Suprapubic skin (tissue), 4 donors: ENCODE measurements at regions not wholly inside any gene's neighbourhood (a gene's known extent, or its start where the extent isn't known, plus 50 kb on each side); places are given as distances from the start of the nearest gene placed in this dataset.

Experiments
- DNase-seq, 2 donors: peaks; one replicate each; pipeline ENCODE4 v3.0.0-alpha.2; 2019; ENCODE audit warnings: low spot score in 2 of 2
- H3K27ac ChIP-seq: fragments of 200-600 bp; sonication (generic); one replicate; pipeline ENCODE4 v1.5.1; 2019
- H3K27me3 ChIP-seq: fragments of 200-600 bp; sonication (generic); one replicate; pipeline ENCODE4 v1.5.1; 2019
- H3K36me3 ChIP-seq: fragments of 200-600 bp; sonication (generic); one replicate; pipeline ENCODE4 v1.5.1; 2019
- H3K4me1 ChIP-seq: fragments of 200-600 bp; sonication (generic); one replicate; pipeline ENCODE4 v1.5.1; 2019
- H3K4me3 ChIP-seq: fragments of 200-600 bp; sonication (generic); one replicate; pipeline ENCODE4 v1.5.1; 2019; ENCODE audit warnings: mild to moderate bottlenecking
- H3K9me3 ChIP-seq: fragments of 200-600 bp; sonication (generic); one replicate; pipeline ENCODE4 v1.5.1; 2019
- CTCF ChIP-seq, 2 donors: fragments of 200-600 bp in 1 of 2; fragments of 450-650 bp in 1 of 2; sonication (generic) in 1 of 2; IDR thresholded peaks; one replicate each; pipeline ENCODE4 v1.5.1; 2016 to 2019; ENCODE audit warnings: antibody characterized with exemption in 2 of 2, mild to moderate bottlenecking in 1 of 2, moderate library complexity in 1 of 2
- EP300 ChIP-seq: sonication (generic); formaldehyde crosslinking; IDR thresholded peaks from one replicate; pipeline ENCODE4 v1.6.1; 2017; ENCODE audit warnings: antibody characterized with exemption
- POLR2A ChIP-seq, 2 donors: fragments of 450-650 bp; IDR thresholded peaks; one replicate each; pipeline ENCODE4 v1.6.1; 2017; ENCODE audit warnings: antibody characterized with exemption in 2 of 2, mild to moderate bottlenecking in 2 of 2, moderate library complexity in 2 of 2
- POLR2AphosphoS5 ChIP-seq, 3 donors: sonication (generic); formaldehyde crosslinking; IDR thresholded peaks; one replicate each; pipeline ENCODE4 v1.6.1; 2017; ENCODE audit warnings: antibody characterized with exemption in 3 of 3
- WGBS: methylation state at CpG from one replicate; pipeline ENCODE4 v1.1.5; 2018; 5-methylcytosine and 5-hydroxymethylcytosine counted together

- no peak overlapping the region for H3K27ac ChIP-seq
- H3K9me3 ChIP-seq = no peaks in the 10 kb centered on the region
- 46% methylated on average over 3 of the region's 3 CpGs for WGBS
- H3K36me3 ChIP-seq = no peaks in the 10 kb centered on the region
- no peaks in the 10 kb centered on the region for H3K27me3 ChIP-seq
- no peaks in the 10 kb centered on the region for H3K4me1 ChIP-seq
- DNase-seq = no peak
- H3K4me3 ChIP-seq = no peak overlapping the region
- TF ChIP-seq CTCF (IDR thresholded peaks at IDR 0.05) (no peak), POLR2A (IDR thresholded peaks at IDR 0.05) (no peak), EP300 (no peak), POLR2AphosphoS5 (IDR thresholded peaks at IDR 0.05) (no peak)
Measured at GRCh38 chr12:97267594-97268202, 194.9 kb upstream of the RMST start.

GRCh38 chr12:97272471-97272870 lies 190.1 kb upstream of the RMST start:
- no peak overlapping the region for H3K27ac ChIP-seq
- H3K4me1 ChIP-seq = no peaks in the 10 kb centered on the region
- H3K9me3 ChIP-seq = no peaks in the 10 kb centered on the region
- DNase-seq = no peak
- peaks cover 9% of the 10 kb centered on the region for H3K27me3 ChIP-seq
- no peaks in the 10 kb centered on the region for H3K36me3 ChIP-seq
- TF ChIP-seq POLR2A (IDR thresholded peaks at IDR 0.05) (no peak), CTCF (IDR thresholded peaks at IDR 0.05) (no peak), POLR2AphosphoS5 (IDR thresholded peaks at IDR 0.05) (no peak)
- no peak overlapping the region for H3K4me3 ChIP-seq

- Histone ChIP-seq H3K4me3 (no peak overlapping the region), H3K27me3 (peaks cover 9% of the 10 kb centered on the region), H3K4me1 (no peaks in the 10 kb centered on the region), H3K9me3 (no peaks in the 10 kb centered on the region), H3K36me3 (no peaks in the 10 kb centered on the region), H3K27ac (no peak overlapping the region)
- no peak for TF ChIP-seq EP300
- TF ChIP-seq POLR2AphosphoS5 (IDR thresholded peaks at IDR 0.05) = no peak
- TF ChIP-seq POLR2A (IDR thresholded peaks at IDR 0.05) = no peak
- TF ChIP-seq CTCF (IDR thresholded peaks at IDR 0.05) = no peak
- no peak for DNase-seq
- 49% methylated on average over 2 of the region's 2 CpGs for WGBS
Measured at GRCh38 chr12:97274386-97274785, 188.2 kb upstream of the RMST start.

- no peak for DNase-seq
- H3K4me1 ChIP-seq = no peaks in the 10 kb centered on the region
- H3K4me3 ChIP-seq = no peak overlapping the region
- H3K27ac ChIP-seq = no peak overlapping the region
- H3K36me3 ChIP-seq = no peaks in the 10 kb centered on the region
- 10% methylated on average over 14 of the region's 14 CpGs for WGBS
- peaks cover 9% of the 10 kb centered on the region for H3K27me3 ChIP-seq
- H3K9me3 ChIP-seq = no peaks in the 10 kb centered on the region
- no peak for TF ChIP-seq POLR2AphosphoS5 (IDR thresholded peaks at IDR 0.05)
- TF ChIP-seq EP300 = no peak
- TF ChIP-seq POLR2A (IDR thresholded peaks at IDR 0.05) = no peak
- no peak for TF ChIP-seq CTCF (IDR thresholded peaks at IDR 0.05)
Measured at GRCh38 chr12:97275256-97275655, 187.3 kb upstream of the RMST start.

- no peak overlapping the region for H3K4me3 ChIP-seq
- no peak for DNase-seq
- H3K4me1 ChIP-seq = no peaks in the 10 kb centered on the region
- H3K36me3 ChIP-seq = no peaks in the 10 kb centered on the region
- no peak for TF ChIP-seq POLR2A (IDR thresholded peaks at IDR 0.05)
- TF ChIP-seq CTCF (IDR thresholded peaks at IDR 0.05) = no peak
- no peak for TF ChIP-seq EP300
- no peak for TF ChIP-seq POLR2AphosphoS5 (IDR thresholded peaks at IDR 0.05)
- 42% methylated on average over 15 of the region's 15 CpGs for WGBS
- H3K27me3 ChIP-seq = peaks cover 9% of the 10 kb centered on the region
- no peaks in the 10 kb centered on the region for H3K9me3 ChIP-seq
- H3K27ac ChIP-seq = no peak overlapping the region
Measured at GRCh38 chr12:97275728-97276590, 186.6 kb upstream of the RMST start.
